ENCODE measurements at regions not wholly inside any gene's neighbourhood (a gene's known extent, or its start where the extent isn't known, plus 50 kb on each side); places are given as distances from the start of the nearest gene placed in this dataset.

- H3K4me3 ChIP-seq: no peak overlapping the region
Measured at GRCh38 chr5:107242411-107243219, 428.1 kb downstream of the EFNA5 start.

DNA sequence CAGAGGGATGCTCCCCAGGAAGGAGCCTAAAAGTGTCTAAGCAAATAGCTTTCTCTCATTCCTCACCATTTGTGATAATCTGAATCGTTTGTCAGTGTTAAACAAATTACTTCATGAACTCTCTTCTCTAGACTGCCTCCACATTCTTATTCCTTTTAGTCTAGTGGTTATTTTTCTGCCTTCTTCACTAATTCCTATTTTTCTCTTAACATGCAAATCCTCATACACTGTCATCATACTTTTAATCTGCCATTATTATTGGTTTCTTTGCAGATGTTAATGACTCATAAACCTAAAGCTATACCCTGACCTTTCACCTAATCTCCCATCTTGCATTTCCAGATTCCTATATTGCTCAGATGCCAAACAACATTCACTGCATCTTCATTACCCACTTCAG is 428.9 kb downstream of the EFNA5 start:
- H3K27me3 ChIP-seq: no peaks in the 10 kb centered on the region
- no peak for DNase-seq
- no peaks in the 10 kb centered on the region for H3K9me3 ChIP-seq
- H3K4me1 ChIP-seq: no peaks in the 10 kb centered on the region
- no peak overlapping the region for H3K4me3 ChIP-seq
- TF ChIP-seq, protein P1, sequence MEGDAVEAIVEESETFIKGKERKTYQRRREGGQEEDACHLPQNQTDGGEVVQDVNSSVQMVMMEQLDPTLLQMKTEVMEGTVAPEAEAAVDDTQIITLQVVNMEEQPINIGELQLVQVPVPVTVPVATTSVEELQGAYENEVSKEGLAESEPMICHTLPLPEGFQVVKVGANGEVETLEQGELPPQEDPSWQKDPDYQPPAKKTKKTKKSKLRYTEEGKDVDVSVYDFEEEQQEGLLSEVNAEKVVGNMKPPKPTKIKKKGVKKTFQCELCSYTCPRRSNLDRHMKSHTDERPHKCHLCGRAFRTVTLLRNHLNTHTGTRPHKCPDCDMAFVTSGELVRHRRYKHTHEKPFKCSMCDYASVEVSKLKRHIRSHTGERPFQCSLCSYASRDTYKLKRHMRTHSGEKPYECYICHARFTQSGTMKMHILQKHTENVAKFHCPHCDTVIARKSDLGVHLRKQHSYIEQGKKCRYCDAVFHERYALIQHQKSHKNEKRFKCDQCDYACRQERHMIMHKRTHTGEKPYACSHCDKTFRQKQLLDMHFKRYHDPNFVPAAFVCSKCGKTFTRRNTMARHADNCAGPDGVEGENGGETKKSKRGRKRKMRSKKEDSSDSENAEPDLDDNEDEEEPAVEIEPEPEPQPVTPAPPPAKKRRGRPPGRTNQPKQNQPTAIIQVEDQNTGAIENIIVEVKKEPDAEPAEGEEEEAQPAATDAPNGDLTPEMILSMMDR (IDR thresholded peaks at IDR 0.05): no peak
- no peak overlapping the region for H3K27ac ChIP-seq
- intact Hi-C loops (cut with DNase I; ENCODE audit: low total_unique reads): loop anchor here (10.0 kb wide), 1 partner anchor 433 kb away; the partner anchor contains the start of gene EFNA5
- H3K36me3 ChIP-seq: no peaks in the 10 kb centered on the region

More at GRCh38 chr5:107242411-107243219, 428.1 kb downstream of the EFNA5 start:
- no peak for DNase-seq
- no peaks in the 10 kb centered on the region for H3K4me1 ChIP-seq
- TF ChIP-seq, protein P1 (IDR thresholded peaks at IDR 0.05): no peak
- H3K9me3 ChIP-seq: no peaks in the 10 kb centered on the region
- H3K27ac ChIP-seq: no peak overlapping the region
- H3K27me3 ChIP-seq: no peaks in the 10 kb centered on the region
- H3K36me3 ChIP-seq: no peaks in the 10 kb centered on the region
- intact Hi-C loops (cut with DNase I; ENCODE audit: low total_unique reads): loop anchor here (10.0 kb wide), 1 partner anchor 432 kb away; the partner anchor contains the start of gene EFNA5

DNA sequence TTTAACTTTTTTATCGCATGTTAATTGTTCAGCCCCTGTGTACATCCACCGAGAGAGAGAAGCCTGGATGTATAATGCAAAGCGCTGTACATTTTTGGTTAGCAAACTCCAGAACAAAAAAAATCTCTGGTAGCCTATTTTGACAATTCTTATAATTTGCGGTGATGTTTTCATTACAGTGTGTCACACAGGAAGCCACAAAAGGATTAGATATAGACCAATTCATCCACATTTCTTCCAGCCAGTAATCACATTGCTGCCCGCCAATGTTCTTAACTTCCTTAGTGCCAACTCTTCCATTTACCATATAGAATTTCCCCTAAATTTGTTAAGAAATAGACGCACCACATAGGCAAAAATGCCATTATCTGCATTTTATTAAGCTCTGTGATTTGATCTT is 435.6 kb downstream of the EFNA5 start:
- Histone ChIP-seq H3K4me3 (no peak overlapping the region), H3K27ac (no peak overlapping the region)
- intact Hi-C loops (cut with DNase I; ENCODE audit: low total_unique reads): no loop called here

DNA sequence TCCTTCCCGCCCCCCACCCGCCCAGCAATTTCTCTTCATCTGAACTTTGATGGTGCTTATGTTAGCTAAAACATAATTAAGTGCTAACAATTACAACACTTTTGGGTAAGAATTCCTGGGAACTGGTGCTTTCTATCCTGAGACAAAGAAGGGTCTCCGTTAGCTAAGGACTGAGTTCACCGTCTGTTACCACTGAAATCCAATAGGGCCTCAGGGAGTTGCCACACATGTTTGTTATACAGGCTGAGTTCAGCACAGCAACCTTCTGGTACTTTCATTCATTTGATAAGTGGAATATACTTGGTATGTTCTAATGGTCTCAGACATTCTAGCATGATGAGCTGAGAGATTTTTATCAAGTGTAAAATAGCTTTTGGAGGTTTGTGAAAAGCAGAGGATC is 437.9 kb downstream of the EFNA5 start:
- TF ChIP-seq, protein P1 (IDR thresholded peaks at IDR 0.05): no peak
- Histone ChIP-seq H3K9me3 (no peaks in the 10 kb centered on the region), H3K27ac (no peak overlapping the region), H3K4me3 (no peak overlapping the region), H3K27me3 (no peaks in the 10 kb centered on the region), H3K36me3 (no peaks in the 10 kb centered on the region), H3K4me1 (no peaks in the 10 kb centered on the region)
- no peak for DNase-seq
- intact Hi-C loops (cut with DNase I; ENCODE audit: low total_unique reads): no loop called here

More for the DNA sequence above, 435.6 kb downstream of the EFNA5 start:
- TF ChIP-seq, protein P1 (IDR thresholded peaks at IDR 0.05): no peak
- Histone ChIP-seq H3K36me3 (no peaks in the 10 kb centered on the region), H3K27me3 (no peaks in the 10 kb centered on the region), H3K9me3 (no peaks in the 10 kb centered on the region), H3K4me1 (no peaks in the 10 kb centered on the region)
- DNase-seq: no peak

- TF ChIP-seq, protein P1 (IDR thresholded peaks at IDR 0.05): no peak
- no peak overlapping the region for H3K4me3 ChIP-seq
- intact Hi-C loops (cut with DNase I; ENCODE audit: low total_unique reads): no loop called here
- H3K27me3 ChIP-seq: no peaks in the 10 kb centered on the region
- H3K36me3 ChIP-seq: no peaks in the 10 kb centered on the region
- H3K9me3 ChIP-seq: no peaks in the 10 kb centered on the region
- H3K4me1 ChIP-seq: no peaks in the 10 kb centered on the region
- DNase-seq: no peak
- no peak overlapping the region for H3K27ac ChIP-seq
Measured at GRCh38 chr5:107232293-107232692, 438.4 kb downstream of the EFNA5 start.
